Nucleus accumbens (tissue), 56 donors: ENCODE measurements at regions not wholly inside any gene's neighbourhood (a gene's known extent, or its start where the extent isn't known, plus 50 kb on each side); places are given as distances from the start of the nearest gene placed in this dataset.

Experiments
- DNase-seq, 56 donors: peaks; one replicate each; lab custom pipeline; 2025; lab: John Stamatoyannopoulos, UW

- no peak for DNase-seq
Measured at GRCh38 chr16:50859628-50860360, 117.9 kb downstream of the CYLD start.

GRCh38 chr16:50858877-50859627 is 117.2 kb downstream of the CYLD start:
- DNase-seq = no peak

- DNase-seq = no peak
Measured at GRCh38 chr16:50858376-50858775, 116.5 kb downstream of the CYLD start.

- no peak for DNase-seq
Measured at GRCh38 chr16:50857881-50858280, 116.0 kb downstream of the CYLD start.

GRCh38 chr16:50856991-50857390 is 115.1 kb downstream of the CYLD start:
- no peak for DNase-seq

GRCh38 chr16:50853329-50853728 is 111.4 kb downstream of the CYLD start:
- DNase-seq = no peak
